GM12878 (cell line): ENCODE measurements at regions not wholly inside any gene's neighbourhood (a gene's known extent, or its start where the extent isn't known, plus 50 kb on each side); places are given as distances from the start of the nearest gene placed in this dataset.
A peak's percentile ranks its signal among the peaks of the same experiment; 100 is the strongest.

Source experiments
- ATAC-seq: fragments of 200-7000 bp; cut with Tn5 transposase; 3 replicates; pipeline ENCODE4 v1.9.1; 2020; ENCODE audit warnings: mild to moderate bottlenecking, moderate library complexity
- BruUV-seq: library from RNA; stranded (reverse); fragments of 400-500 nt; replicated peaks from 2 replicates; lab custom pipeline; 2021; lab: Mats Ljungman, UMichigan
- CTCF ChIA-PET: fragments of 300-600 bp; sonication (Branson Sonifier 250); formaldehyde crosslinking; extraction: SDS; loops from one replicate; lab custom pipeline; 2021; ENCODE audit warnings: inconsistent platforms; lab: Yijun Ruan, JAX
- POLR2A ChIA-PET: fragments of 350-600 bp; formaldehyde crosslinking; extraction: SDS; loops from one replicate; lab custom pipeline; 2021; ENCODE audit warnings: inconsistent platforms; lab: Charles Lee
- RAD21 ChIA-PET: fragments of 300-600 bp; sonication (Branson Sonifier 250); formaldehyde crosslinking; loops from one replicate; lab custom pipeline; 2023; ENCODE audit warnings: antibody characterized with exemption; ENCODE audit not compliant: unreplicated experiment; lab: Charles Lee
- SMC1A ChIA-PET: fragments of 300-600 bp; sonication (Branson Sonifier 250); formaldehyde crosslinking; loops from one replicate; lab custom pipeline; 2023; ENCODE audit not compliant: unreplicated experiment, uncharacterized antibody; lab: Charles Lee
- DNase-seq: peaks from one replicate; pipeline ENCODE4 v3.0.0-alpha.2; 2011; ENCODE audit warnings: low read depth, low spot score
- FAIRE-seq: peaks from 3 replicates; lab custom pipeline; 2011; peaks lifted over from hg19 to GRCh38; lab: Jason Lieb, UNC
- H2AFZ ChIP-seq: 2 replicates; pipeline ENCODE4 v1.6.0; 2011; ENCODE audit warnings: low read depth, low read length, control low read depth; ENCODE audit not compliant: control insufficient read depth
- H3K27ac ChIP-seq: 2 replicates; pipeline ENCODE4 v1.5.1; 2011; ENCODE audit warnings: control low read depth; ENCODE audit not compliant: control insufficient read depth, insufficient read depth
- H3K27me3 ChIP-seq, 2 experiments: replicated peaks in 1 of 2; 2 replicates each; pipeline versions ENCODE4 v1.6.0 to v1.6.1; 2011; ENCODE audit warnings: low read length in 1 of 2; ENCODE audit not compliant: control insufficient read depth in 2 of 2, insufficient read depth in 2 of 2
- H3K36me3 ChIP-seq, 2 experiments: 2 replicates each; pipeline ENCODE4 v1.5.1; 2011; ENCODE audit warnings: low read length in 1 of 2; ENCODE audit not compliant: control insufficient read depth in 2 of 2, insufficient read depth in 2 of 2
- H3K4me1 ChIP-seq: 2 replicates; pipeline ENCODE4 v1.6.1; 2011; ENCODE audit warnings: mild to moderate bottlenecking, low read length, moderate library complexity, mixed read lengths; ENCODE audit not compliant: control insufficient read depth, insufficient read depth
- H3K4me2 ChIP-seq: 2 replicates; pipeline ENCODE4 v1.6.0; 2011; ENCODE audit warnings: control low read depth; ENCODE audit not compliant: control insufficient read depth, insufficient read depth
- H3K4me3 ChIP-seq: fragments of 200-600 bp; sonication (generic); 2 replicates; pipeline ENCODE4 v1.5.1; 2016
- H3K79me2 ChIP-seq: 2 replicates; pipeline ENCODE4 v1.6.0; 2011; ENCODE audit warnings: low read length; ENCODE audit not compliant: control insufficient read depth, insufficient read depth
- H3K9ac ChIP-seq: 2 replicates; pipeline ENCODE4 v1.8.0; 2011; ENCODE audit warnings: low read length, control low read depth, mixed read lengths; ENCODE audit not compliant: control insufficient read depth, insufficient read depth
- H3K9me3 ChIP-seq: replicated peaks from 3 replicates; pipeline ENCODE4 v1.5.1; 2011; ENCODE audit warnings: mild to moderate bottlenecking, low read length; ENCODE audit not compliant: control insufficient read depth, insufficient read depth
- H4K20me1 ChIP-seq: 2 replicates; pipeline ENCODE4 v1.6.0; 2011; ENCODE audit not compliant: control insufficient read depth, insufficient read depth
- MYB ChIP-seq: fragments of 150-350 bp; IDR thresholded peaks from 2 replicates; pipeline ENCODE4 v1.6.1; 2014; ENCODE audit warnings: mild to moderate bottlenecking, low read depth, low read length, borderline replicate concordance
- SPI1 ChIP-seq: IDR thresholded peaks from 2 replicates; pipeline ENCODE4 v1.6.1; 2011; ENCODE audit warnings: low read depth, mild to moderate bottlenecking, low read length, moderate library complexity, borderline replicate concordance; ENCODE audit not compliant: insufficient read depth
- STAT3 ChIP-seq: IDR thresholded peaks from 2 replicates; pipeline ENCODE4 v1.6.1; 2011; ENCODE audit warnings: low read depth, low read length, improper control_type of control experiment
- TAF1 ChIP-seq: IDR thresholded peaks from 2 replicates; pipeline ENCODE4 v1.6.1; 2011; ENCODE audit warnings: mild to moderate bottlenecking, low read depth, low read length, borderline replicate concordance
- ZBTB11 ChIP-seq: fragments of 450-650 bp; formaldehyde crosslinking; IDR thresholded peaks from 2 replicates; pipeline ENCODE4 v1.5.0; 2022; ENCODE audit warnings: mild to moderate bottlenecking, missing genetic modification characterization
- WGBS: methylation state at CpG from one replicate; pipeline ENCODE4 v1.1.6; 2016; ENCODE audit warnings: low lambda C conversion rate; ENCODE audit not compliant: insufficient replicate concordance, insufficient coverage; ENCODE audit errors: missing lambda C conversion rate; 5-methylcytosine and 5-hydroxymethylcytosine counted together
- in situ Hi-C: fragments of 300-500 bp; cut with MboI; formaldehyde crosslinking; loops from 9 replicates; pipeline ENCODE4 v1.14.3; 2018; ENCODE audit warnings: mixed read lengths
- intact Hi-C: fragments of 100-400 bp; cut with micrococcal nuclease; formaldehyde crosslinking; loops from one replicate; pipeline ENCODE4 v1.14.2; 2022; ENCODE audit not compliant: unreplicated experiment

GRCh38 chr5:6198531-6198930 is 179.8 kb downstream of the MED10 start:
- no peak overlapping the region for H3K9ac ChIP-seq
- H4K20me1 ChIP-seq, result no peaks in the 10 kb centered on the region
- H2AFZ ChIP-seq, result no peak overlapping the region
- H3K4me2 ChIP-seq, result no peak overlapping the region
- TF ChIP-seq MYB (no peak), ZBTB11 (CRISPR knock-in tag) (no peak), TAF1 (no peak)
- peaks cover 9% of the 10 kb centered on the region for H3K4me1 ChIP-seq
- no peaks in the 10 kb centered on the region for H3K79me2 ChIP-seq
- no peak for FAIRE-seq
- BruUV-seq, result no TSS peak
- ATAC-seq, result no peak
- no peak overlapping the region for H3K4me3 ChIP-seq
- intact Hi-C loops, result no loop called here
- ChIA-PET POLR2A (no interaction called here), CTCF (interaction anchor here (1.4 kb wide), 1 partner anchor 10 kb away, joined by 4 read pairs; no protein-coding TSS in a partner anchor), SMC1A (interaction anchor here (0.8 kb wide), 1 partner anchor 10 kb away, joined by 3 read pairs; no protein-coding TSS in a partner anchor), RAD21 (no interaction called here)
- no peak for DNase-seq
- no peak overlapping the region for H3K27ac ChIP-seq
- in situ Hi-C loops, result no loop called here
- WGBS, result 62% methylated on average over 5 of the region's 5 CpGs
- no peaks in the 10 kb centered on the region; the same call in 2 of the 3 replicates for H3K9me3 ChIP-seq
- H3K27me3 ChIP-seq, result no peaks in the 10 kb centered on the region
- no peaks in the 10 kb centered on the region for H3K36me3 ChIP-seq

- H3K36me3 ChIP-seq, result no peaks in the 10 kb centered on the region
- no TSS peak for BruUV-seq
These were observed 180.9 kb downstream of the MED10 start for GRCh38 chr5:6197427-6197826.

More at GRCh38 chr5:6197427-6197826, 180.9 kb downstream of the MED10 start:
- ChIA-PET CTCF (no interaction called here), RAD21 (no interaction called here), SMC1A (no interaction called here), POLR2A (no interaction called here)
- FAIRE-seq (no peak), ATAC-seq (peak; percentile 59), DNase-seq (no peak)
- WGBS, result 31% methylated on average over 6 of the region's 7 CpGs
- intact Hi-C loops (no loop called here), in situ Hi-C loops (no loop called here)
- Histone ChIP-seq H3K9ac (no peak overlapping the region), H3K4me3 (no peak overlapping the region), H4K20me1 (no peaks in the 10 kb centered on the region), H3K27me3 (no peaks in the 10 kb centered on the region), H3K9me3 (no peaks in the 10 kb centered on the region; the same call in 2 of the 3 replicates), H3K27ac (no peak overlapping the region), H3K4me1 (peaks cover 6% of the 10 kb centered on the region), H3K79me2 (no peaks in the 10 kb centered on the region), H2AFZ (no peak overlapping the region; the same call in 1 of the 2 replicates), H3K4me2 (no peak overlapping the region)
- TF ChIP-seq SPI1 (peak; percentile 75), STAT3 (no peak)
